Spleen (tissue), 11 donors: ENCODE measurements at regions not wholly inside any gene's neighbourhood (a gene's known extent, or its start where the extent isn't known, plus 50 kb on each side); places are given as distances from the start of the nearest gene placed in this dataset.

Experiments used
- DNase-seq: peaks from one replicate; pipeline ENCODE4 v3.0.0-alpha.2; 2020
- H3K27ac ChIP-seq, 8 donors: fragments of 200-600 bp; sonication (generic) in 7 of 8; 1 replicate in 4 of 8; 2 replicates in 4 of 8; pipeline versions ENCODE4 v1.5.0 to v1.8.0; 2016 to 2021; ENCODE audit warnings: inconsistent platforms in 4 of 8, mild to moderate bottlenecking in 4 of 8, moderate library complexity in 1 of 8
- H3K27me3 ChIP-seq, 7 donors: fragments of 200-600 bp; sonication (generic) in 6 of 7; replicated peaks in 1 of 7; 1 replicate in 4 of 7; 2 replicates in 3 of 7; pipeline versions ENCODE4 v1.5.0 to v1.8.0; 2016 to 2021; ENCODE audit warnings: inconsistent platforms in 3 of 7, mild to moderate bottlenecking in 1 of 7
- H3K36me3 ChIP-seq, 6 donors: fragments of 200-600 bp; sonication (generic) in 5 of 6; 1 replicate in 4 of 6; 2 replicates in 2 of 6; pipeline versions ENCODE4 v1.5.0 to v1.8.0; 2016 to 2021; ENCODE audit warnings: inconsistent platforms in 2 of 6
- H3K4me1 ChIP-seq, 6 donors: fragments of 200-600 bp; sonication (generic) in 5 of 6; 1 replicate in 3 of 6; 2 replicates in 3 of 6; pipeline versions ENCODE4 v1.5.0 to v1.8.0; 2016 to 2021; ENCODE audit warnings: inconsistent platforms in 3 of 6
- H3K4me3 ChIP-seq, 8 donors: fragments of 200-600 bp; sonication (generic) in 7 of 8; 1 replicate in 4 of 8; 2 replicates in 4 of 8; pipeline versions ENCODE4 v1.5.0 to v1.8.0; 2016 to 2021; ENCODE audit warnings: inconsistent platforms in 4 of 8, mild to moderate bottlenecking in 4 of 8, moderate library complexity in 2 of 8
- H3K9me3 ChIP-seq, 8 donors: fragments of 200-600 bp; sonication (generic) in 7 of 8; 1 replicate in 4 of 8; 2 replicates in 4 of 8; pipeline versions ENCODE4 v1.5.0 to v1.8.0; 2016 to 2021; ENCODE audit warnings: inconsistent platforms in 4 of 8
- CTCF ChIP-seq, 11 experiments: fragments of 200-600 bp in 7 of 11; fragments of 450-650 bp in 4 of 11; sonication (generic) in 4 of 11; IDR thresholded peaks in 8 of 11; conservative IDR thresholded peaks in 3 of 11; 1 replicate in 7 of 11; 2 replicates in 4 of 11; pipeline versions ENCODE4 v1.4.0 to v1.8.0; 2016 to 2021; ENCODE audit warnings: antibody characterized with exemption in 11 of 11, inconsistent platforms in 4 of 11, mild to moderate bottlenecking in 1 of 11
- POLR2A ChIP-seq, 3 donors: fragments of 450-650 bp; IDR thresholded peaks; one replicate each; pipeline ENCODE4 v1.5.1; 2017; ENCODE audit warnings: antibody characterized with exemption in 3 of 3, mild to moderate bottlenecking in 1 of 3
- POLR2AphosphoS5 ChIP-seq, 3 donors: sonication (generic); formaldehyde crosslinking; IDR thresholded peaks; one replicate each; pipeline ENCODE4 v1.5.1; 2017; ENCODE audit warnings: antibody characterized with exemption in 3 of 3
- WGBS, 5 donors: extraction: QIAGEN DNeasy Blood & Tissue Kit in 3 of 5; methylation state at CpG; one replicate each; pipeline versions ENCODE4 v1.1.5 to v1.1.7; 2013 to 2018; 5-methylcytosine and 5-hydroxymethylcytosine counted together
- intact Hi-C: fragments of 100-400 bp; cut with DNase I; formaldehyde crosslinking; loops from one replicate; pipeline ENCODE4 v1.15.0; 2023; ENCODE audit warnings: low total_unique reads
- donor health status: healthy with polysubstance abuse.
- donor health status: DM: no; HTN: no; CAD: no; lungs with moderate emphysema.
- donor health status: DM: no; HTN: no; CAD: no.
- donor health status: Bipolar disorder and iron deficiency.
- donor health status: healthy.
- donor health status: DM: no; HTN: no; CAD: no.
- donor health status: DM: yes; HTN: yes; CAD: no.

GRCh38 chr9:29701559-29701958 is 2128.3 kb upstream of the C9orf72 start:
- DNase-seq: no peak
- Histone ChIP-seq H3K9me3 (no peaks in the 10 kb centered on the region), H3K27me3 (no peaks in the 10 kb centered on the region), H3K27ac (no peak overlapping the region), H3K36me3 (no peaks in the 10 kb centered on the region), H3K4me1 (no peaks in the 10 kb centered on the region), H3K4me3 (no peak overlapping the region)
- intact Hi-C loops: no loop called here
- TF ChIP-seq CTCF (IDR thresholded peaks at IDR 0.05 in 8 of 11, conservative IDR thresholded peaks at IDR 0.05 in 3 of 11): no peak
- 40 to 82% (median 48%) methylated on average over 1 of the region's 1 CpG for WGBS, 5 donors

GRCh38 chr9:29701971-29702370 is 2128.7 kb upstream of the C9orf72 start:
- Histone ChIP-seq H3K9me3 (no peaks in the 10 kb centered on the region), H3K4me1 (no peaks in the 10 kb centered on the region), H3K4me3 (no peak overlapping the region), H3K27me3 (no peaks in the 10 kb centered on the region), H3K36me3 (no peaks in the 10 kb centered on the region), H3K27ac (no peak overlapping the region)
- no peak for DNase-seq
- TF ChIP-seq CTCF (IDR thresholded peaks at IDR 0.05 in 8 of 11, conservative IDR thresholded peaks at IDR 0.05 in 3 of 11) (no peak), POLR2AphosphoS5 (IDR thresholded peaks at IDR 0.05) (no peak), POLR2A (IDR thresholded peaks at IDR 0.05) (no peak)
- intact Hi-C loops: no loop called here

- DNase-seq: no peak
- no peaks in the 10 kb centered on the region for H3K36me3 ChIP-seq
- intact Hi-C loops: no loop called here
- TF ChIP-seq POLR2AphosphoS5 (IDR thresholded peaks at IDR 0.05): no peak
- no peak for TF ChIP-seq POLR2A (IDR thresholded peaks at IDR 0.05)
- no peak for TF ChIP-seq CTCF (IDR thresholded peaks at IDR 0.05 in 8 of 11, conservative IDR thresholded peaks at IDR 0.05 in 3 of 11)
- H3K4me1 ChIP-seq: no peaks in the 10 kb centered on the region
- no peaks in the 10 kb centered on the region for H3K9me3 ChIP-seq
- no peaks in the 10 kb centered on the region for H3K27me3 ChIP-seq
- 37 to 59% (median 53%) methylated on average over 2 of the region's 2 CpGs for WGBS, 5 donors
- H3K27ac ChIP-seq: no peak overlapping the region
- no peak overlapping the region for H3K4me3 ChIP-seq
Observed at GRCh38 chr9:29714860-29715259, 2141.6 kb upstream of the C9orf72 start.

- intact Hi-C loops: no loop called here
Observed at GRCh38 chr9:29717631-29718030, 2144.3 kb upstream of the C9orf72 start.

More at GRCh38 chr9:29717631-29718030, 2144.3 kb upstream of the C9orf72 start:
- no peak for DNase-seq
- no peak overlapping the region for H3K4me3 ChIP-seq
- H3K4me1 ChIP-seq: no peaks in the 10 kb centered on the region
- peaks cover 0 to 6% (median 0%) of the 10 kb centered on the region in 8 donors for H3K9me3 ChIP-seq
- 64 to 85% (median 68%) methylated on average over 2 of the region's 2 CpGs for WGBS, 5 donors
- no peak overlapping the region for H3K27ac ChIP-seq
- H3K36me3 ChIP-seq: no peaks in the 10 kb centered on the region
- H3K27me3 ChIP-seq: no peaks in the 10 kb centered on the region
- TF ChIP-seq POLR2A (IDR thresholded peaks at IDR 0.05): no peak
- no peak for TF ChIP-seq CTCF (IDR thresholded peaks at IDR 0.05 in 8 of 11, conservative IDR thresholded peaks at IDR 0.05 in 3 of 11)
- no peak for TF ChIP-seq POLR2AphosphoS5 (IDR thresholded peaks at IDR 0.05)
